ENCODE measurements at regions not wholly inside any gene's neighbourhood (a gene's known extent, or its start where the extent isn't known, plus 50 kb on each side); places are given as distances from the start of the nearest gene placed in this dataset.

DNA sequence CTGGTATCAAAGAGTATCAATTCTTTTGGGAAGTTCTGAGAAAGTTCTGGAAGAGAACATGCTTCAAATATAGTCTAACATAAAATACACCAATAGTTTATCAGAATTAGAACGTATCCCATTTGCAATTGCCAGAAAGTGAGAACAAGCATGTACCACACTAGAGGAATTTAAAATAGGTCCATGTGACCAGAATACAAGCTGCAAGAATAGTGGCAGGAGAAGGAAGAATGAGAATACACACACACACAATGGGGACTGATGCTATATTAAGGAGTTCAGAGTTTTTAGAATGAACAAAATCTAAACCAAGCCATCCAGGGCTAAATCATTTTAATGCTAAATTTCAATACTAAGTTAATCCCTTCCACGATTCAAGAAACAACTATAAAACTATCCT is 99.1 kb upstream of the TMEM168 start:
- no peak overlapping the region for H3K27ac ChIP-seq
- H3K27me3 ChIP-seq, result no peaks in the 10 kb centered on the region
- WGBS, 2 donors, result 75 to 82% methylated on average over 2 of the region's 2 CpGs
- intact Hi-C loops (cut with DNase I), result no loop called here
- TF ChIP-seq POLR2A (IDR thresholded peaks at IDR 0.05), result no peak
- TF ChIP-seq, protein P1, sequence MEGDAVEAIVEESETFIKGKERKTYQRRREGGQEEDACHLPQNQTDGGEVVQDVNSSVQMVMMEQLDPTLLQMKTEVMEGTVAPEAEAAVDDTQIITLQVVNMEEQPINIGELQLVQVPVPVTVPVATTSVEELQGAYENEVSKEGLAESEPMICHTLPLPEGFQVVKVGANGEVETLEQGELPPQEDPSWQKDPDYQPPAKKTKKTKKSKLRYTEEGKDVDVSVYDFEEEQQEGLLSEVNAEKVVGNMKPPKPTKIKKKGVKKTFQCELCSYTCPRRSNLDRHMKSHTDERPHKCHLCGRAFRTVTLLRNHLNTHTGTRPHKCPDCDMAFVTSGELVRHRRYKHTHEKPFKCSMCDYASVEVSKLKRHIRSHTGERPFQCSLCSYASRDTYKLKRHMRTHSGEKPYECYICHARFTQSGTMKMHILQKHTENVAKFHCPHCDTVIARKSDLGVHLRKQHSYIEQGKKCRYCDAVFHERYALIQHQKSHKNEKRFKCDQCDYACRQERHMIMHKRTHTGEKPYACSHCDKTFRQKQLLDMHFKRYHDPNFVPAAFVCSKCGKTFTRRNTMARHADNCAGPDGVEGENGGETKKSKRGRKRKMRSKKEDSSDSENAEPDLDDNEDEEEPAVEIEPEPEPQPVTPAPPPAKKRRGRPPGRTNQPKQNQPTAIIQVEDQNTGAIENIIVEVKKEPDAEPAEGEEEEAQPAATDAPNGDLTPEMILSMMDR (IDR thresholded peaks at IDR 0.05), result no peak
- H3K9me3 ChIP-seq, result no peaks in the 10 kb centered on the region
- no peaks in the 10 kb centered on the region for H3K4me1 ChIP-seq
- H3K4me3 ChIP-seq, result no peak overlapping the region
- DNase-seq, result no peak
- peaks cover 0 to 32% (median 0%) of the 10 kb centered on the region in 3 donors for H3K36me3 ChIP-seq

DNA sequence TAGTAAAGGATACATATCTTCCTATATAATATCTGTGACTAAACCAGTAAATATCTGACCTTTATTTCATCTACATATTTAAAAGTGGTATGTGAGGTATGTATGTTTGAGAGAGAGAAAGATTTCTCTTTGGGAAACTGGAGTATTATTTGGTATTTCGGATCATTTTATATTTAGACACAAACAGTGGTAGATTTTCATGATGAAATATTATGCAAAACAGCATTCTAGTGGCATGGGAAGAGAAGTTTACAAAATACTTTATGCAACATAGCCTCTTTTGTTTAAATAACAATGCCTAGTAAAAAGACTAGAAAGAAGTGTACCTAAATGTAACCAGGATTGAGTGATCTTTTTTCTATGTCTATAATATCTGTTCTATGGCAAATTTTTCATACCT is 98.6 kb upstream of the TMEM168 start:
- Histone ChIP-seq H3K27me3 (no peaks in the 10 kb centered on the region), H3K4me1 (no peaks in the 10 kb centered on the region), H3K36me3 (peaks cover 0 to 27% (median 0%) of the 10 kb centered on the region in 3 donors), H3K4me3 (no peak overlapping the region), H3K27ac (no peak overlapping the region), H3K9me3 (no peaks in the 10 kb centered on the region)
- TF ChIP-seq POLR2A (IDR thresholded peaks at IDR 0.05), result no peak
- TF ChIP-seq, protein P1 (IDR thresholded peaks at IDR 0.05), result no peak
- intact Hi-C loops (cut with DNase I), result no loop called here
- DNase-seq, result no peak
- 82 to 100% methylated on average over 1 of the region's 1 CpG for WGBS, 2 donors

DNA sequence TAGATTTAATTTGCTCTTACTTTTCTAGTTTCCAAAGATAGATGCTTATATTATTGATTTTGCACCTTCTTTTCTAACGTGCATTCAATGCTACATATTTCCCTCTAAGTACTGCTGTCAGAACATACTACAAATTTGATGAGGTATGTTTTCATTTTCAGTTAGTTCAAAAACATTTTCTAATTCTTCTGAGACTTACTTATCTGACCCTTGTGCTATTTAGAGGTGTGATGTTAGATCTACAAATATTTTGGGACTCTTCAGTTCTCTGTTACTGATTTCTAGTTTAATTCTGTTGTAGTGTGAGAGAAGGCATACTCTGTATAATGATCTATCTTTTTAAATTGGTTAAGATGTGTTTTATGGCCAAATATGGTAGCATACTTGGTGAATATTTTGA is 97.8 kb upstream of the TMEM168 start:
- H3K36me3 ChIP-seq, result peaks cover 0 to 19% (median 0%) of the 10 kb centered on the region in 3 donors
- no peak for DNase-seq
- no peak overlapping the region for H3K27ac ChIP-seq
- H3K4me3 ChIP-seq, result no peak overlapping the region
- WGBS, 2 donors, result 74 to 83% methylated on average over 1 of the region's 1 CpG
- no peaks in the 10 kb centered on the region for H3K9me3 ChIP-seq
- peaks cover 0 to 3% (median 0%) of the 10 kb centered on the region in 3 donors for H3K4me1 ChIP-seq
- TF ChIP-seq, protein P1 (IDR thresholded peaks at IDR 0.05), result no peak
- TF ChIP-seq POLR2A (IDR thresholded peaks at IDR 0.05), result no peak
- no peaks in the 10 kb centered on the region for H3K27me3 ChIP-seq
- intact Hi-C loops (cut with DNase I), result no loop called here

DNA sequence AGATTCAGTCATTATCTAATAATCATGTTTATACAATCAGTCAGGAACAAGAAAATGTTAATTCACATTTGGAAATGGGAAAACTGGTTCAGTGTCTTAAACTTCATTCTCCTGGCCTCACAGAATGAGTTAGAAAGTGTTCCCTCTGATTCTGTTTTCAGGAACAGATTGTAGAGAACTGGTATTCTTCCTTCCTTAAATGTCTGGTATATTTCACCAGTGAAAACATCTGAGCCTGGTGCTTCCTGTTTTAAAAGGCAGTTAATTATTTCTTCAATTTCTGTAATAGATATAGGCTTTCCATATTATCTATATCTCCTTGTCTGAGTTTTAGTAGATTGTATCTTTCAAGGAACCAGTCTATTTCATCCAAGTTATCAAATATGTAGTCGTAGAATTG is 97.1 kb upstream of the TMEM168 start:
- DNase-seq, result no peak
- Histone ChIP-seq H3K4me1 (peaks cover 0 to 3% (median 0%) of the 10 kb centered on the region in 3 donors), H3K4me3 (no peak overlapping the region), H3K27ac (no peak overlapping the region), H3K36me3 (peaks cover 0 to 15% (median 0%) of the 10 kb centered on the region in 3 donors), H3K9me3 (no peaks in the 10 kb centered on the region), H3K27me3 (no peaks in the 10 kb centered on the region)
- TF ChIP-seq, protein P1 (IDR thresholded peaks at IDR 0.05), result no peak
- TF ChIP-seq POLR2A (IDR thresholded peaks at IDR 0.05), result no peak
- WGBS, 2 donors, result 82 to 100% methylated on average over 1 of the region's 1 CpG
- intact Hi-C loops (cut with DNase I), result no loop called here

DNA sequence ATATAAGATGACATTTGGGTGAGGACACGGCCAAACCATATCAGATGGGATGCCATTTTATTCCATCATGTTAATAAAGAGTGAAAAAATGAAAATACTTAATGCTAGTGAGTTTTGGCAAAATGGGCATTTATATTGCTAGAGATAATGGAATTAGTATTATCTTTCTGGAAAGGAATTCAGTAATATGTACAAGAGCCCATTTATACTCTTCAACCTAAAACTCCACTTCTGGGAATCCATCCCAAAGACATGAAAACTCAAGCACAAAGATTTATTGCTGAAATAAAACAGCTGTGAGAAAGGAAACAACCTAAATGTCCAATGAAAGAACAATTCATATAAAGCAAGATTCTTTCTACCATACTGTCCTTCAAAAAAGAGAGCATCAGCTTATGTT is 96.0 kb upstream of the TMEM168 start:
- WGBS, 2 donors, result 88 to 100% methylated on average over 1 of the region's 1 CpG
- Histone ChIP-seq H3K4me3 (no peak overlapping the region), H3K36me3 (peaks cover 0 to 11% (median 0%) of the 10 kb centered on the region in 3 donors), H3K27ac (no peak overlapping the region), H3K4me1 (peaks cover 0 to 3% (median 0%) of the 10 kb centered on the region in 3 donors), H3K27me3 (no peaks in the 10 kb centered on the region), H3K9me3 (no peaks in the 10 kb centered on the region)
- TF ChIP-seq, protein P1 (IDR thresholded peaks at IDR 0.05), result no peak
- no peak for TF ChIP-seq POLR2A (IDR thresholded peaks at IDR 0.05)
- intact Hi-C loops (cut with DNase I), result no loop called here
- no peak for DNase-seq

All from esophagus squamous epithelium (tissue), 5 donors.